ENCODE measurements at regions not wholly inside any gene's neighbourhood (a gene's known extent, or its start where the extent isn't known, plus 50 kb on each side); places are given as distances from the start of the nearest gene placed in this dataset.

GRCh38 chr12:74781991-74782485 is 244.4 kb downstream of the ATXN7L3B start:
- no peaks in the 10 kb centered on the region for H3K4me1 ChIP-seq (ENCODE audit: control insufficient read depth in 1 of 2, low read depth in 2 of 2)
- DNase-seq (ENCODE audit: low spot score) (no peak), ATAC-seq (ENCODE audit: insufficient number of reproducible peaks, low FRiP score, low read depth) (no peak)
- H3K27ac ChIP-seq, result no peak overlapping the region
- no peaks in the 10 kb centered on the region for H3K9me3 ChIP-seq
- TF ChIP-seq CTCF (IDR thresholded peaks at IDR 0.05), result no peak
- no peaks in the 10 kb centered on the region for H3K36me3 ChIP-seq
- H3K27me3 ChIP-seq (replicated peaks; ENCODE audit: insufficient read depth), result no peaks in the 10 kb centered on the region
- no peak overlapping the region for H3K4me3 ChIP-seq

- Histone ChIP-seq H3K27ac (no peak overlapping the region), H3K36me3 (no peaks in the 10 kb centered on the region), H3K4me1 (ENCODE audit: control insufficient read depth in 1 of 2, low read depth in 2 of 2) (no peaks in the 10 kb centered on the region), H3K4me3 (no peak overlapping the region), H3K27me3 (replicated peaks; ENCODE audit: insufficient read depth) (no peaks in the 10 kb centered on the region), H3K9me3 (no peaks in the 10 kb centered on the region)
- ATAC-seq (ENCODE audit: insufficient number of reproducible peaks, low FRiP score, low read depth) (no peak), DNase-seq (ENCODE audit: low spot score) (no peak)
- TF ChIP-seq CTCF (IDR thresholded peaks at IDR 0.05), result no peak
Observed at GRCh38 chr12:74790931-74791330, 253.3 kb downstream of the ATXN7L3B start.

- H3K27ac ChIP-seq, result no peak overlapping the region
- no peaks in the 10 kb centered on the region for H3K9me3 ChIP-seq
- TF ChIP-seq CTCF (IDR thresholded peaks at IDR 0.05), result no peak
- ATAC-seq (ENCODE audit: insufficient number of reproducible peaks, low FRiP score, low read depth), result no peak
- no peaks in the 10 kb centered on the region for H3K4me1 ChIP-seq (ENCODE audit: control insufficient read depth in 1 of 2, low read depth in 2 of 2)
- no peaks in the 10 kb centered on the region for H3K27me3 ChIP-seq (replicated peaks; ENCODE audit: insufficient read depth)
- H3K36me3 ChIP-seq, result no peaks in the 10 kb centered on the region
- no peak for DNase-seq (ENCODE audit: low spot score)
- no peak overlapping the region for H3K4me3 ChIP-seq
Observed at GRCh38 chr12:74791365-74791764, 253.7 kb downstream of the ATXN7L3B start.

GRCh38 chr12:74794522-74794921 is 256.9 kb downstream of the ATXN7L3B start:
- TF ChIP-seq CTCF (IDR thresholded peaks at IDR 0.05), result no peak
- no peaks in the 10 kb centered on the region for H3K9me3 ChIP-seq
- H3K27ac ChIP-seq, result no peak overlapping the region
- ATAC-seq (ENCODE audit: insufficient number of reproducible peaks, low FRiP score, low read depth) (no peak), DNase-seq (ENCODE audit: low spot score) (no peak)
- no peaks in the 10 kb centered on the region for H3K27me3 ChIP-seq (replicated peaks; ENCODE audit: insufficient read depth)
- H3K36me3 ChIP-seq, result no peaks in the 10 kb centered on the region
- no peaks in the 10 kb centered on the region for H3K4me1 ChIP-seq (ENCODE audit: control insufficient read depth in 1 of 2, low read depth in 2 of 2)
- H3K4me3 ChIP-seq, result no peak overlapping the region

GRCh38 chr12:74801625-74802024 is 264.0 kb downstream of the ATXN7L3B start:
- H3K4me3 ChIP-seq, result no peak overlapping the region
- H3K9me3 ChIP-seq, result no peaks in the 10 kb centered on the region
- no peak for TF ChIP-seq CTCF (IDR thresholded peaks at IDR 0.05)
- DNase-seq (ENCODE audit: low spot score) (no peak), ATAC-seq (ENCODE audit: insufficient number of reproducible peaks, low FRiP score, low read depth) (no peak)
- no peak overlapping the region for H3K27ac ChIP-seq
- H3K27me3 ChIP-seq (replicated peaks; ENCODE audit: insufficient read depth), result no peaks in the 10 kb centered on the region
- no peaks in the 10 kb centered on the region for H3K4me1 ChIP-seq (ENCODE audit: control insufficient read depth in 1 of 2, low read depth in 2 of 2)
- no peaks in the 10 kb centered on the region for H3K36me3 ChIP-seq
